GM21423 (cell line): ENCODE measurements at regions not wholly inside any gene's neighbourhood (a gene's known extent, or its start where the extent isn't known, plus 50 kb on each side); places are given as distances from the start of the nearest gene placed in this dataset.

Experiments
- ATAC-seq: cut with Tn5 transposase; IDR thresholded peaks from one replicate; pipeline ENCODE4 v1.9.1; 2021; ENCODE audit warnings: mild to moderate bottlenecking, moderate library complexity; ENCODE audit not compliant: unreplicated experiment

- ATAC-seq: no peak
Observed at GRCh38 chr3:174767853-174768382, 91.2 kb upstream of the NAALADL2 start.

GRCh38 chr3:174769171-174769570, 90.0 kb upstream of the NAALADL2 start:
- no peak for ATAC-seq

- ATAC-seq: no peak
Observed at GRCh38 chr3:174775603-174776002, 83.5 kb upstream of the NAALADL2 start.

GRCh38 chr3:174776123-174776522, 83.0 kb upstream of the NAALADL2 start:
- ATAC-seq: no peak

- ATAC-seq: no peak
Observed at GRCh38 chr3:174776636-174777035, 82.5 kb upstream of the NAALADL2 start.

- ATAC-seq: no peak
Observed at GRCh38 chr3:174777813-174778212, 81.3 kb upstream of the NAALADL2 start.

- ATAC-seq: no peak
Observed at GRCh38 chr3:174783502-174783901, 75.6 kb upstream of the NAALADL2 start.

GRCh38 chr3:174784206-174784934, 74.8 kb upstream of the NAALADL2 start:
- no peak for ATAC-seq

GRCh38 chr3:174786825-174787224, 72.3 kb upstream of the NAALADL2 start:
- ATAC-seq: no peak

- ATAC-seq: no peak
Observed at GRCh38 chr3:174791161-174791560, 68.0 kb upstream of the NAALADL2 start.

- no peak for ATAC-seq
Observed at GRCh38 chr3:174792864-174793263, 66.3 kb upstream of the NAALADL2 start.
